Gastrocnemius medialis (tissue), 4 donors: ENCODE measurements at regions not wholly inside any gene's neighbourhood (a gene's known extent, or its start where the extent isn't known, plus 50 kb on each side); places are given as distances from the start of the nearest gene placed in this dataset.

Source experiments
- ATAC-seq, 2 donors: fragments of 150-250 bp; one replicate each; pipeline ENCODE4 v1.9.1; 2016
- DNase-seq, 2 donors: peaks; one replicate each; pipeline ENCODE4 v3.0.0-alpha.2; 2019
- H3K27ac ChIP-seq, 4 donors: fragments of 200-600 bp; sonication (generic); 1 replicate in 1 of 4; 2 replicates in 3 of 4; pipeline ENCODE4 v1.5.1; 2016 to 2018; ENCODE audit warnings: mild to moderate bottlenecking in 2 of 4, moderate library complexity in 1 of 4
- H3K27me3 ChIP-seq, 3 donors: fragments of 200-600 bp; sonication (generic) in 2 of 3; 1 replicate in 1 of 3; 2 replicates in 2 of 3; pipeline versions ENCODE4 v1.5.1 to v1.6.0; 2016 to 2019; ENCODE audit warnings: mild to moderate bottlenecking in 1 of 3, moderate library complexity in 1 of 3
- H3K36me3 ChIP-seq, 2 donors: fragments of 200-600 bp; sonication (generic) in 1 of 2; one replicate each; pipeline ENCODE4 v1.5.1; 2017 to 2018
- H3K4me1 ChIP-seq, 2 donors: fragments of 200-600 bp; sonication (generic) in 1 of 2; one replicate each; pipeline ENCODE4 v1.5.1; 2016 to 2017; ENCODE audit warnings: mild to moderate bottlenecking in 2 of 2
- H3K4me3 ChIP-seq, 4 donors: fragments of 200-600 bp; sonication (generic) in 3 of 4; 1 replicate in 1 of 4; 2 replicates in 3 of 4; pipeline ENCODE4 v1.5.1; 2016 to 2019; ENCODE audit warnings: mild to moderate bottlenecking in 2 of 4
- H3K9me3 ChIP-seq, 3 donors: fragments of 200-600 bp; sonication (generic) in 2 of 3; 1 replicate in 1 of 3; 2 replicates in 2 of 3; pipeline ENCODE4 v1.5.1; 2016 to 2019
- POLR2A ChIP-seq, 2 donors: fragments of 450-650 bp; IDR thresholded peaks; one replicate each; pipeline ENCODE4 v1.6.1; 2017; ENCODE audit warnings: antibody characterized with exemption in 2 of 2, mild to moderate bottlenecking in 2 of 2, moderate library complexity in 2 of 2
- in situ Hi-C, 4 donors: fragments of 200-750 bp; cut with MboI; loops; one replicate each; pipeline versions ENCODE4 v1.15.0 to v1.8.0; 2017; ENCODE audit warnings: low sequenced_read_pairs in 4 of 4
- intact Hi-C: fragments of 100-400 bp; cut with DNase I; formaldehyde crosslinking; loops from one replicate; pipeline ENCODE4 v1.15.1; 2023; ENCODE audit warnings: low total_unique reads
- TF ChIP-seq, protein P1 (sequence below), 5 experiments: fragments of 450-650 bp in 3 of 5; fragments of 200-600 bp in 2 of 5; sonication (generic) in 2 of 5; IDR thresholded peaks in 4 of 5; conservative IDR thresholded peaks in 1 of 5; 1 replicate in 4 of 5; 2 replicates in 1 of 5; pipeline ENCODE4 v1.5.1; 2016 to 2019; ENCODE audit warnings: antibody characterized with exemption in 5 of 5, mild to moderate bottlenecking in 3 of 5, moderate library complexity in 3 of 5

- no peak for ATAC-seq
- in situ Hi-C loops (no loop called here), intact Hi-C loops (no loop called here)
- no peaks in the 10 kb centered on the region for H3K9me3 ChIP-seq
- TF ChIP-seq, protein P1, sequence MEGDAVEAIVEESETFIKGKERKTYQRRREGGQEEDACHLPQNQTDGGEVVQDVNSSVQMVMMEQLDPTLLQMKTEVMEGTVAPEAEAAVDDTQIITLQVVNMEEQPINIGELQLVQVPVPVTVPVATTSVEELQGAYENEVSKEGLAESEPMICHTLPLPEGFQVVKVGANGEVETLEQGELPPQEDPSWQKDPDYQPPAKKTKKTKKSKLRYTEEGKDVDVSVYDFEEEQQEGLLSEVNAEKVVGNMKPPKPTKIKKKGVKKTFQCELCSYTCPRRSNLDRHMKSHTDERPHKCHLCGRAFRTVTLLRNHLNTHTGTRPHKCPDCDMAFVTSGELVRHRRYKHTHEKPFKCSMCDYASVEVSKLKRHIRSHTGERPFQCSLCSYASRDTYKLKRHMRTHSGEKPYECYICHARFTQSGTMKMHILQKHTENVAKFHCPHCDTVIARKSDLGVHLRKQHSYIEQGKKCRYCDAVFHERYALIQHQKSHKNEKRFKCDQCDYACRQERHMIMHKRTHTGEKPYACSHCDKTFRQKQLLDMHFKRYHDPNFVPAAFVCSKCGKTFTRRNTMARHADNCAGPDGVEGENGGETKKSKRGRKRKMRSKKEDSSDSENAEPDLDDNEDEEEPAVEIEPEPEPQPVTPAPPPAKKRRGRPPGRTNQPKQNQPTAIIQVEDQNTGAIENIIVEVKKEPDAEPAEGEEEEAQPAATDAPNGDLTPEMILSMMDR (IDR thresholded peaks at IDR 0.05 in 4 of 5, conservative IDR thresholded peaks at IDR 0.05 in 1 of 5): no peak
- no peak for TF ChIP-seq POLR2A (IDR thresholded peaks at IDR 0.05)
- no peaks in the 10 kb centered on the region for H3K27me3 ChIP-seq
- peak in 1 of 2 donors; percentile 7 for DNase-seq
- no peak overlapping the region for H3K27ac ChIP-seq
- no peaks in the 10 kb centered on the region for H3K4me1 ChIP-seq
- no peak overlapping the region for H3K4me3 ChIP-seq
- no peaks in the 10 kb centered on the region for H3K36me3 ChIP-seq
Measured at GRCh38 chr4:167581449-167581965, 347.2 kb upstream of the SPOCK3 start.

- in situ Hi-C loops: no loop called here
- no peaks in the 10 kb centered on the region for H3K4me1 ChIP-seq
- H3K27me3 ChIP-seq: no peaks in the 10 kb centered on the region
- intact Hi-C loops: no loop called here
- H3K36me3 ChIP-seq: no peaks in the 10 kb centered on the region
- DNase-seq: no peak
- no peak overlapping the region for H3K27ac ChIP-seq
- TF ChIP-seq POLR2A (IDR thresholded peaks at IDR 0.05): no peak
- TF ChIP-seq, protein P1 (IDR thresholded peaks at IDR 0.05 in 4 of 5, conservative IDR thresholded peaks at IDR 0.05 in 1 of 5): no peak
- no peak overlapping the region for H3K4me3 ChIP-seq
- no peak for ATAC-seq
- no peaks in the 10 kb centered on the region for H3K9me3 ChIP-seq
Measured at GRCh38 chr4:167587361-167587760, 353.1 kb upstream of the SPOCK3 start.

DNA sequence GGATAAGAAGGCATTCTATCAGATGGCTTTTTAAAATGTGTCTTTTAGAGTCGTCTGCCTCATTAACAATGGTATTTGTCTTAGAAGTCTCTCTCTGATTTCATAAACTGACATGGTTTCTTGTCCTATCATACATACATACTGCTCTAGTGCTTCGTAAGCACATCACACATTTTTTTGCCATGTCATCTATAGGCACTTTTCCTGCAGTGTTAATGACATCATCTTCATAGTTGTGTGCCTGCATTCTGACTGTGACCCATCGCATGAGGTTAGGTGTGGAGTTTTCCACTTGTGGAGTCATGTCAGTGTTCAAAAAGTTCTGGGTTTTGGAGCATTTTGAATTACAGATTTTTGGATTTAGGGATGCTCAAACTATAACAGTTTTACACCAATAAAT is 361.6 kb upstream of the SPOCK3 start:
- DNase-seq (no peak), ATAC-seq (no peak)
- intact Hi-C loops: no loop called here
- no peak overlapping the region for H3K4me3 ChIP-seq
- H3K4me1 ChIP-seq: no peaks in the 10 kb centered on the region
- in situ Hi-C loops: no loop called here
- no peaks in the 10 kb centered on the region for H3K36me3 ChIP-seq
- no peak for TF ChIP-seq POLR2A (IDR thresholded peaks at IDR 0.05)
- TF ChIP-seq, protein P1 (IDR thresholded peaks at IDR 0.05 in 4 of 5, conservative IDR thresholded peaks at IDR 0.05 in 1 of 5): no peak
- H3K27ac ChIP-seq: no peak overlapping the region
- no peaks in the 10 kb centered on the region for H3K9me3 ChIP-seq
- no peaks in the 10 kb centered on the region for H3K27me3 ChIP-seq

GRCh38 chr4:167602157-167602556 is 367.9 kb upstream of the SPOCK3 start:
- Histone ChIP-seq H3K4me1 (no peaks in the 10 kb centered on the region), H3K27ac (no peak overlapping the region), H3K4me3 (no peak overlapping the region), H3K9me3 (no peaks in the 10 kb centered on the region), H3K36me3 (no peaks in the 10 kb centered on the region), H3K27me3 (no peaks in the 10 kb centered on the region)
- in situ Hi-C loops: no loop called here
- DNase-seq (no peak), ATAC-seq (no peak)
- no peak for TF ChIP-seq POLR2A (IDR thresholded peaks at IDR 0.05)
- TF ChIP-seq, protein P1 (IDR thresholded peaks at IDR 0.05 in 4 of 5, conservative IDR thresholded peaks at IDR 0.05 in 1 of 5): no peak
- intact Hi-C loops: no loop called here

GRCh38 chr4:167606551-167606950 is 372.3 kb upstream of the SPOCK3 start:
- Histone ChIP-seq H3K9me3 (no peaks in the 10 kb centered on the region), H3K4me1 (no peaks in the 10 kb centered on the region), H3K36me3 (no peaks in the 10 kb centered on the region), H3K27ac (no peak overlapping the region), H3K27me3 (no peaks in the 10 kb centered on the region), H3K4me3 (no peak overlapping the region)
- in situ Hi-C loops (no loop called here), intact Hi-C loops (no loop called here)
- TF ChIP-seq, protein P1 (IDR thresholded peaks at IDR 0.05 in 4 of 5, conservative IDR thresholded peaks at IDR 0.05 in 1 of 5): no peak
- TF ChIP-seq POLR2A (IDR thresholded peaks at IDR 0.05): no peak
- ATAC-seq (no peak), DNase-seq (no peak)
